PC-3 (cell line): ENCODE measurements at regions not wholly inside any gene's neighbourhood (a gene's known extent, or its start where the extent isn't known, plus 50 kb on each side); places are given as distances from the start of the nearest gene placed in this dataset.
A peak's percentile ranks its signal among the peaks of the same experiment; 100 is the strongest.

Source experiments
- ATAC-seq: fragments of 200-7000 bp; cut with Tn5 transposase; 2 replicates; pipeline ENCODE4 v1.9.1; 2020; ENCODE audit warnings: mild to moderate bottlenecking, moderate library complexity
- BruUV-seq: library from RNA; stranded (reverse); fragments of 400-500 nt; replicated peaks from 2 replicates; lab custom pipeline; 2021; lab: Mats Ljungman, UMichigan
- CTCF ChIA-PET: fragments of 300-600 bp; sonication (Branson Sonifier 250); formaldehyde crosslinking; loops from one replicate; lab custom pipeline; 2022; ENCODE audit warnings: antibody characterized with exemption; lab: Charles Lee
- POLR2A ChIA-PET: fragments of 300-600 bp; sonication (Branson Sonifier 250); formaldehyde crosslinking; loops from one replicate; lab custom pipeline; 2022; ENCODE audit warnings: antibody characterized with exemption; ENCODE audit not compliant: unreplicated experiment; lab: Charles Lee
- DNase-seq: peaks from one replicate; pipeline ENCODE4 v3.0.0-alpha.2; 2015
- H2AFZ ChIP-seq: fragments of 300-600 bp; sonication (generic); 2 replicates; pipeline ENCODE4 v1.6.0; 2016; ENCODE audit warnings: antibody characterized with exemption, low read length
- H3F3A ChIP-seq: fragments of 300-600 bp; sonication (generic); one replicate; pipeline ENCODE4 v1.6.0; 2017; ENCODE audit warnings: antibody characterized with exemption, low read length, control low read depth, mild to moderate bottlenecking; ENCODE audit not compliant: unreplicated experiment
- H3K27ac ChIP-seq: fragments of 300-600 bp; sonication (generic); 2 replicates; pipeline ENCODE4 v1.5.1; 2016; ENCODE audit warnings: mild to moderate bottlenecking, low read length
- H3K27me3 ChIP-seq: fragments of 300-600 bp; sonication (generic); 2 replicates; pipeline ENCODE4 v1.6.1; 2016; ENCODE audit warnings: low read length, mixed read lengths
- H3K36me3 ChIP-seq: fragments of 300-600 bp; sonication (generic); 2 replicates; pipeline ENCODE4 v1.6.1; 2016; ENCODE audit warnings: low read depth, mixed run types, low read length, mixed read lengths
- H3K4me1 ChIP-seq: fragments of 300-600 bp; sonication (generic); 2 replicates; pipeline ENCODE4 v1.5.1; 2016; ENCODE audit warnings: low read length; ENCODE audit not compliant: insufficient read depth
- H3K4me2 ChIP-seq: fragments of 300-600 bp; sonication (generic); 2 replicates; pipeline ENCODE4 v1.6.0; 2016; ENCODE audit warnings: low read length
- H3K4me3 ChIP-seq: fragments of 300-600 bp; sonication (generic); 2 replicates; pipeline ENCODE4 v1.5.1; 2016; ENCODE audit warnings: mild to moderate bottlenecking, low read length, mixed read lengths
- H3K79me2 ChIP-seq: fragments of 300-600 bp; sonication (generic); 2 replicates; pipeline ENCODE4 v1.6.1; 2017; ENCODE audit warnings: low read length, mixed read lengths
- H3K9ac ChIP-seq: fragments of 300-600 bp; sonication (generic); 2 replicates; pipeline ENCODE4 v1.6.0; 2016; ENCODE audit warnings: mild to moderate bottlenecking, low read length
- H3K9me2 ChIP-seq: fragments of 300-600 bp; sonication (generic); replicated peaks from 2 replicates; pipeline ENCODE4 v1.6.1; 2016; ENCODE audit warnings: mixed run types, low read length, mixed read lengths
- H3K9me3 ChIP-seq: fragments of 300-600 bp; sonication (generic); 2 replicates; pipeline ENCODE4 v1.6.1; 2016; ENCODE audit warnings: low read length, mixed read lengths
- H4K20me1 ChIP-seq: fragments of 300-600 bp; sonication (generic); 2 replicates; pipeline ENCODE4 v1.6.1; 2016; ENCODE audit warnings: low read length, mixed read lengths
- CTCF ChIP-seq: fragments of 300-600 bp; sonication (generic); conservative IDR thresholded peaks from 2 replicates; pipeline ENCODE4 v1.5.1; 2017; ENCODE audit warnings: antibody characterized with exemption, low read depth, mild to moderate bottlenecking, low read length
- EZH2 ChIP-seq: fragments of 300-600 bp; sonication (generic); IDR thresholded peaks from one replicate; pipeline ENCODE4 v1.6.1; 2017; ENCODE audit warnings: antibody characterized with exemption, mild to moderate bottlenecking, low read length; ENCODE audit not compliant: unreplicated experiment
- EZH2phosphoT487 ChIP-seq: fragments of 300-600 bp; sonication (generic); IDR thresholded peaks from 2 replicates; pipeline ENCODE4 v1.6.1; 2018; ENCODE audit warnings: mild to moderate bottlenecking, antibody characterized with exemption, low read length, borderline replicate concordance
- intact Hi-C: fragments of 100-400 bp; cut with micrococcal nuclease; formaldehyde crosslinking; loops from 2 replicates; pipeline ENCODE4 v1.9.0; 2023

GRCh38 chr1:25033828-25034705 lies 104.0 kb upstream of the RUNX3 start:
- Histone ChIP-seq H3K27me3 (no peaks in the 10 kb centered on the region), H4K20me1 (no peaks in the 10 kb centered on the region), H3K9me3 (no peaks in the 10 kb centered on the region), H3K9ac (no peak overlapping the region), H3K36me3 (no peaks in the 10 kb centered on the region), H3K4me1 (peaks cover 21% of the 10 kb centered on the region), H3K4me3 (no peak overlapping the region), H3K9me2 (no peaks in the 10 kb centered on the region), H3F3A (no peaks in the 10 kb centered on the region), H3K27ac (no peak overlapping the region), H2AFZ (no peak overlapping the region), H3K79me2 (no peaks in the 10 kb centered on the region), H3K4me2 (no peak overlapping the region)
- ATAC-seq (no peak), DNase-seq (no peak)
- no peak for TF ChIP-seq CTCF
- no peak for TF ChIP-seq EZH2
- BruUV-seq, result no TSS peak
- intact Hi-C loops, result loop anchor here (2.0 to 10.0 kb wide), 2 partner anchors 49 to 181 kb away; no protein-coding TSS in a partner anchor
- ChIA-PET CTCF (no interaction called here), POLR2A (no interaction called here)

- ChIA-PET POLR2A (no interaction called here), CTCF (interaction anchor here (1.1 kb wide), 1 partner anchor 84 kb away, joined by 3 read pairs; no protein-coding TSS in a partner anchor)
- Histone ChIP-seq H3K9ac (no peak overlapping the region), H3K4me1 (peaks cover 21% of the 10 kb centered on the region), H3K27me3 (no peaks in the 10 kb centered on the region), H3K9me3 (no peaks in the 10 kb centered on the region), H3K27ac (no peak overlapping the region), H4K20me1 (no peaks in the 10 kb centered on the region), H3K4me2 (peak overlapping the region; percentile 30), H3K4me3 (no peak overlapping the region), H3K9me2 (no peaks in the 10 kb centered on the region), H2AFZ (no peak overlapping the region), H3K36me3 (no peaks in the 10 kb centered on the region), H3F3A (no peaks in the 10 kb centered on the region), H3K79me2 (no peaks in the 10 kb centered on the region)
- ATAC-seq (no peak), DNase-seq (no peak)
- intact Hi-C loops, result loop anchor here (2.0 to 10.0 kb wide), 2 partner anchors 48 to 180 kb away; no protein-coding TSS in a partner anchor
- BruUV-seq, result no TSS peak
- no peak for TF ChIP-seq EZH2phosphoT487
- TF ChIP-seq CTCF, result no peak
- TF ChIP-seq EZH2, result no peak
These were observed 103.2 kb upstream of the RUNX3 start for GRCh38 chr1:25033030-25033827.
